GM12878 (cell line): ENCODE measurements at regions not wholly inside any gene's neighbourhood (a gene's known extent, or its start where the extent isn't known, plus 50 kb on each side); places are given as distances from the start of the nearest gene placed in this dataset.

Source experiments
- ATAC-seq: fragments of 200-7000 bp; cut with Tn5 transposase; 3 replicates; pipeline ENCODE4 v1.9.1; 2020; ENCODE audit warnings: mild to moderate bottlenecking, moderate library complexity
- BruUV-seq: library from RNA; stranded (reverse); fragments of 400-500 nt; replicated peaks from 2 replicates; lab custom pipeline; 2021; lab: Mats Ljungman, UMichigan
- CTCF ChIA-PET: fragments of 300-600 bp; sonication (Branson Sonifier 250); formaldehyde crosslinking; extraction: SDS; loops from one replicate; lab custom pipeline; 2021; ENCODE audit warnings: inconsistent platforms; lab: Yijun Ruan, JAX
- POLR2A ChIA-PET: fragments of 350-600 bp; formaldehyde crosslinking; extraction: SDS; loops from one replicate; lab custom pipeline; 2021; ENCODE audit warnings: inconsistent platforms; lab: Charles Lee
- RAD21 ChIA-PET: fragments of 300-600 bp; sonication (Branson Sonifier 250); formaldehyde crosslinking; loops from one replicate; lab custom pipeline; 2023; ENCODE audit warnings: antibody characterized with exemption; ENCODE audit not compliant: unreplicated experiment; lab: Charles Lee
- SMC1A ChIA-PET: fragments of 300-600 bp; sonication (Branson Sonifier 250); formaldehyde crosslinking; loops from one replicate; lab custom pipeline; 2023; ENCODE audit not compliant: unreplicated experiment, uncharacterized antibody; lab: Charles Lee
- DNase-seq: peaks from one replicate; pipeline ENCODE4 v3.0.0-alpha.2; 2011; ENCODE audit warnings: low read depth, low spot score
- FAIRE-seq: peaks from 3 replicates; lab custom pipeline; 2011; peaks lifted over from hg19 to GRCh38; lab: Jason Lieb, UNC
- H2AFZ ChIP-seq: 2 replicates; pipeline ENCODE4 v1.6.0; 2011; ENCODE audit warnings: low read depth, low read length, control low read depth; ENCODE audit not compliant: control insufficient read depth
- H3K27ac ChIP-seq: 2 replicates; pipeline ENCODE4 v1.5.1; 2011; ENCODE audit warnings: control low read depth; ENCODE audit not compliant: control insufficient read depth, insufficient read depth
- H3K27me3 ChIP-seq, 2 experiments: replicated peaks in 1 of 2; 2 replicates each; pipeline versions ENCODE4 v1.6.0 to v1.6.1; 2011; ENCODE audit warnings: low read length in 1 of 2; ENCODE audit not compliant: control insufficient read depth in 2 of 2, insufficient read depth in 2 of 2
- H3K36me3 ChIP-seq, 2 experiments: 2 replicates each; pipeline ENCODE4 v1.5.1; 2011; ENCODE audit warnings: low read length in 1 of 2; ENCODE audit not compliant: control insufficient read depth in 2 of 2, insufficient read depth in 2 of 2
- H3K4me1 ChIP-seq: 2 replicates; pipeline ENCODE4 v1.6.1; 2011; ENCODE audit warnings: mild to moderate bottlenecking, low read length, moderate library complexity, mixed read lengths; ENCODE audit not compliant: control insufficient read depth, insufficient read depth
- H3K4me2 ChIP-seq: 2 replicates; pipeline ENCODE4 v1.6.0; 2011; ENCODE audit warnings: control low read depth; ENCODE audit not compliant: control insufficient read depth, insufficient read depth
- H3K4me3 ChIP-seq: fragments of 200-600 bp; sonication (generic); 2 replicates; pipeline ENCODE4 v1.5.1; 2016
- H3K79me2 ChIP-seq: 2 replicates; pipeline ENCODE4 v1.6.0; 2011; ENCODE audit warnings: low read length; ENCODE audit not compliant: control insufficient read depth, insufficient read depth
- H3K9ac ChIP-seq: 2 replicates; pipeline ENCODE4 v1.8.0; 2011; ENCODE audit warnings: low read length, control low read depth, mixed read lengths; ENCODE audit not compliant: control insufficient read depth, insufficient read depth
- H3K9me3 ChIP-seq: replicated peaks from 3 replicates; pipeline ENCODE4 v1.5.1; 2011; ENCODE audit warnings: mild to moderate bottlenecking, low read length; ENCODE audit not compliant: control insufficient read depth, insufficient read depth
- H4K20me1 ChIP-seq: 2 replicates; pipeline ENCODE4 v1.6.0; 2011; ENCODE audit not compliant: control insufficient read depth, insufficient read depth
- ATF7 ChIP-seq: fragments of 450-650 bp; IDR thresholded peaks from 2 replicates; pipeline ENCODE4 v1.6.1; 2016; ENCODE audit warnings: low read depth, mild to moderate bottlenecking
- CUX1 ChIP-seq: IDR thresholded peaks from 2 replicates; pipeline ENCODE4 v1.6.1; 2012; ENCODE audit warnings: improper control_type of control experiment, low read depth, low read length; ENCODE audit not compliant: insufficient replicate concordance
- EGR1 ChIP-seq, 2 experiments: IDR thresholded peaks; 1 replicate in 1 of 2; 2 replicates in 1 of 2; pipeline ENCODE4 v1.6.1; 2011 to 2012; ENCODE audit warnings: low read depth in 2 of 2, low read length in 2 of 2, borderline replicate concordance in 1 of 2, mild to moderate bottlenecking in 1 of 2, moderate library complexity in 1 of 2
- IKZF2 ChIP-seq, 2 experiments: fragments of 450-650 bp; IDR thresholded peaks; 2 replicates each; pipeline ENCODE4 v1.6.1; 2017; ENCODE audit warnings: mild to moderate bottlenecking in 2 of 2, moderate library complexity in 2 of 2
- MEF2B ChIP-seq: fragments of 450-650 bp; IDR thresholded peaks from 2 replicates; pipeline ENCODE4 v1.6.1; 2018; ENCODE audit warnings: mild to moderate bottlenecking, moderate library complexity; ENCODE audit not compliant: partially characterized antibody, poor library complexity, severe bottlenecking
- POLR2AphosphoS5 ChIP-seq: IDR thresholded peaks from 2 replicates; pipeline ENCODE4 v1.6.1; 2011; ENCODE audit warnings: mild to moderate bottlenecking, low read length, inconsistent platforms
- RFX5 ChIP-seq: IDR thresholded peaks from 2 replicates; pipeline ENCODE4 v1.6.1; 2011; ENCODE audit warnings: low read depth, low read length, improper control_type of control experiment
- SREBF1 ChIP-seq: IDR thresholded peaks from 2 replicates; pipeline ENCODE4 v1.6.1; 2012; ENCODE audit warnings: mild to moderate bottlenecking, low read length
- ZNF24 ChIP-seq: fragments of 450-650 bp; IDR thresholded peaks from 2 replicates; pipeline ENCODE4 v1.6.1; 2017; ENCODE audit warnings: antibody characterized with exemption, mild to moderate bottlenecking
- WGBS: methylation state at CpG from one replicate; pipeline ENCODE4 v1.1.6; 2016; ENCODE audit warnings: low lambda C conversion rate; ENCODE audit not compliant: insufficient replicate concordance, insufficient coverage; ENCODE audit errors: missing lambda C conversion rate; 5-methylcytosine and 5-hydroxymethylcytosine counted together
- in situ Hi-C: fragments of 300-500 bp; cut with MboI; formaldehyde crosslinking; loops from 9 replicates; pipeline ENCODE4 v1.14.3; 2018; ENCODE audit warnings: mixed read lengths
- intact Hi-C: fragments of 100-400 bp; cut with micrococcal nuclease; formaldehyde crosslinking; loops from one replicate; pipeline ENCODE4 v1.14.2; 2022; ENCODE audit not compliant: unreplicated experiment
- TF ChIP-seq, protein P1 (sequence below): fragments of 450-650 bp; IDR thresholded peaks from 2 replicates; pipeline ENCODE4 v1.6.1; 2017; ENCODE audit warnings: mild to moderate bottlenecking, low read depth, inconsistent platforms; ENCODE audit not compliant: poor library complexity, severe bottlenecking
- TF ChIP-seq, protein P2 (sequence below): IDR thresholded peaks from 2 replicates; pipeline ENCODE4 v1.6.1; 2012; ENCODE audit warnings: low read depth, low read length, improper control_type of control experiment
- TF ChIP-seq, protein P3 (sequence below): fragments of 450-650 bp; IDR thresholded peaks from 2 replicates; pipeline ENCODE4 v1.6.1; 2018; ENCODE audit warnings: borderline replicate concordance, mild to moderate bottlenecking; ENCODE audit not compliant: partially characterized antibody

DNA sequence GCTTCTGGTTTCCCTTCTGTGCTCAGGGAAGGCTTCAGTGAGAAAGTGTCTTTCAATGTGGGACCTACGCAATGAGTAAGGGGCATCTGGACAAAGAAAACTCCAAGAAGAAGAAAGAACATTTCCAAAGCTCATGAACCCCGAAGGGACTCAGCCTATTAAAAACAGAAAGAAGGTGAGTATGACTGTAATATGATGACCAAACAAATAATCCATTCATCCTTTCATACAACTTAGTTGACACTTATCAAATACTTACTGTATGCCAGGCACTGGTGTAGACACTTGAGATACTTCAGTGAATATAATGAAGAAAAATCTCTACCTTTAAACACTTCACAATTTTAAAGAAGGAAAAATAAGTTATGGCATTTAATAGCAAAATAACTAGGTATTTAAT, 1054.2 kb upstream of the FOXG1 start:
- Histone ChIP-seq H3K27me3 (no peaks in the 10 kb centered on the region), H3K4me2 (no peak overlapping the region), H3K9ac (no peak overlapping the region), H3K4me1 (no peaks in the 10 kb centered on the region), H4K20me1 (no peaks in the 10 kb centered on the region), H3K36me3 (no peaks in the 10 kb centered on the region), H2AFZ (no peak overlapping the region), H3K27ac (no peak overlapping the region), H3K9me3 (no peaks in the 10 kb centered on the region), H3K4me3 (no peak overlapping the region), H3K79me2 (no peaks in the 10 kb centered on the region)
- SMC1A ChIA-PET: no interaction called here
- WGBS: 29% methylated on average over 2 of the region's 2 CpGs
- CTCF ChIA-PET: no interaction called here
- RAD21 ChIA-PET: no interaction called here
- FAIRE-seq (no peak), ATAC-seq (no peak), DNase-seq (no peak)
- no peak for TF ChIP-seq CUX1
- no peak for TF ChIP-seq RFX5
- TF ChIP-seq, protein P1, sequence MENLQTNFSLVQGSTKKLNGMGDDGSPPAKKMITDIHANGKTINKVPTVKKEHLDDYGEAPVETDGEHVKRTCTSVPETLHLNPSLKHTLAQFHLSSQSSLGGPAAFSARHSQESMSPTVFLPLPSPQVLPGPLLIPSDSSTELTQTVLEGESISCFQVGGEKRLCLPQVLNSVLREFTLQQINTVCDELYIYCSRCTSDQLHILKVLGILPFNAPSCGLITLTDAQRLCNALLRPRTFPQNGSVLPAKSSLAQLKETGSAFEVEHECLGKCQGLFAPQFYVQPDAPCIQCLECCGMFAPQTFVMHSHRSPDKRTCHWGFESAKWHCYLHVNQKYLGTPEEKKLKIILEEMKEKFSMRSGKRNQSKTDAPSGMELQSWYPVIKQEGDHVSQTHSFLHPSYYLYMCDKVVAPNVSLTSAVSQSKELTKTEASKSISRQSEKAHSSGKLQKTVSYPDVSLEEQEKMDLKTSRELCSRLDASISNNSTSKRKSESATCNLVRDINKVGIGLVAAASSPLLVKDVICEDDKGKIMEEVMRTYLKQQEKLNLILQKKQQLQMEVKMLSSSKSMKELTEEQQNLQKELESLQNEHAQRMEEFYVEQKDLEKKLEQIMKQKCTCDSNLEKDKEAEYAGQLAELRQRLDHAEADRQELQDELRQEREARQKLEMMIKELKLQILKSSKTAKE: no peak
- no peak for TF ChIP-seq IKZF2 (IDR thresholded peaks at IDR 0.05)
- TF ChIP-seq POLR2AphosphoS5: no peak
- TF ChIP-seq SREBF1: no peak
- no peak for TF ChIP-seq ZNF24
- no peak for TF ChIP-seq EGR1 (IDR thresholded peaks at IDR 0.05; ENCODE audit: borderline replicate concordance in 1 of 2, low read depth in 2 of 2, low read length in 2 of 2)
- no peak for TF ChIP-seq MEF2B
- TF ChIP-seq, protein P2, sequence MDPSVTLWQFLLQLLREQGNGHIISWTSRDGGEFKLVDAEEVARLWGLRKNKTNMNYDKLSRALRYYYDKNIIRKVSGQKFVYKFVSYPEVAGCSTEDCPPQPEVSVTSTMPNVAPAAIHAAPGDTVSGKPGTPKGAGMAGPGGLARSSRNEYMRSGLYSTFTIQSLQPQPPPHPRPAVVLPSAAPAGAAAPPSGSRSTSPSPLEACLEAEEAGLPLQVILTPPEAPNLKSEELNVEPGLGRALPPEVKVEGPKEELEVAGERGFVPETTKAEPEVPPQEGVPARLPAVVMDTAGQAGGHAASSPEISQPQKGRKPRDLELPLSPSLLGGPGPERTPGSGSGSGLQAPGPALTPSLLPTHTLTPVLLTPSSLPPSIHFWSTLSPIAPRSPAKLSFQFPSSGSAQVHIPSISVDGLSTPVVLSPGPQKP: no peak
- TF ChIP-seq ATF7: no peak
- TF ChIP-seq, protein P3, sequence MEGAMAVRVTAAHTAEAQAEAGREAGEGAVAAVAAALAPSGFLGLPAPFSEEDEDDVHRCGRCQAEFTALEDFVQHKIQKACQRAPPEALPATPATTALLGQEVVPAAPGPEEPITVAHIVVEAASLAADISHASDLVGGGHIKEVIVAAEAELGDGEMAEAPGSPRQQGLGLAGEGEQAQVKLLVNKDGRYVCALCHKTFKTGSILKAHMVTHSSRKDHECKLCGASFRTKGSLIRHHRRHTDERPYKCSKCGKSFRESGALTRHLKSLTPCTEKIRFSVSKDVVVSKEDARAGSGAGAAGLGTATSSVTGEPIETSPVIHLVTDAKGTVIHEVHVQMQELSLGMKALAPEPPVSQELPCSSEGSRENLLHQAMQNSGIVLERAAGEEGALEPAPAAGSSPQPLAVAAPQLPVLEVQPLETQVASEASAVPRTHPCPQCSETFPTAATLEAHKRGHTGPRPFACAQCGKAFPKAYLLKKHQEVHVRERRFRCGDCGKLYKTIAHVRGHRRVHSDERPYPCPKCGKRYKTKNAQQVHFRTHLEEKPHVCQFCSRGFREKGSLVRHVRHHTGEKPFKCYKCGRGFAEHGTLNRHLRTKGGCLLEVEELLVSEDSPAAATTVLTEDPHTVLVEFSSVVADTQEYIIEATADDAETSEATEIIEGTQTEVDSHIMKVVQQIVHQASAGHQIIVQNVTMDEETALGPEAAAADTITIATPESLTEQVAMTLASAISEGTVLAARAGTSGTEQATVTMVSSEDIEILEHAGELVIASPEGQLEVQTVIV: no peak
- in situ Hi-C loops (no loop called here), intact Hi-C loops (no loop called here)
- no TSS peak for BruUV-seq
- POLR2A ChIA-PET: no interaction called here
